Fibroblast of skin of back (primary cell): ENCODE measurements at regions not wholly inside any gene's neighbourhood (a gene's known extent, or its start where the extent isn't known, plus 50 kb on each side); places are given as distances from the start of the nearest gene placed in this dataset.
"Not testable (repeated sequence)": the region's sequence is repeated elsewhere in the genome, so short reads cannot be mapped to it uniquely, and the experiment has no call there.

Experiments used
- DNase-seq: peaks from one replicate; pipeline ENCODE4 v3.0.0-alpha.2; 2013

DNA sequence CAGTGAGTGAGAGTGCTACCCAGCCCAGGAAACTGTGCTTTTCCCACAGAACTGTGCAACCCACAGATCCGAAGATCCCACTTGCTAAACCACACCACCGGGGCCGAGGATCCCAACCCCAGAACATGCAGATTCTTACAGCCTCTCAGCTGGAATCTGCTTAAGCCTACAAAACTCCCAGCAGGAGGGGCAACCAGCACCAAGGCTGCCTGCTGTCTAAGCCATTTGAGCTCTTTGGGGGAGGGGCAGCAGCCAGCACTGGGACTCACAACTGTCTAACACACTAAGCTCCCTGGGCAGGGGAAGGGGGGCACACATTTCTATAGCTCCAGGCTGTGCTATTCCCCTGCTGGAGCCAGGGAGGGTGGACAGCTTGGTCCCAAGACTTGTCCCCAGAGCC, 529.9 kb downstream of the XPNPEP1 start:
- DNase-seq = no peak

DNA sequence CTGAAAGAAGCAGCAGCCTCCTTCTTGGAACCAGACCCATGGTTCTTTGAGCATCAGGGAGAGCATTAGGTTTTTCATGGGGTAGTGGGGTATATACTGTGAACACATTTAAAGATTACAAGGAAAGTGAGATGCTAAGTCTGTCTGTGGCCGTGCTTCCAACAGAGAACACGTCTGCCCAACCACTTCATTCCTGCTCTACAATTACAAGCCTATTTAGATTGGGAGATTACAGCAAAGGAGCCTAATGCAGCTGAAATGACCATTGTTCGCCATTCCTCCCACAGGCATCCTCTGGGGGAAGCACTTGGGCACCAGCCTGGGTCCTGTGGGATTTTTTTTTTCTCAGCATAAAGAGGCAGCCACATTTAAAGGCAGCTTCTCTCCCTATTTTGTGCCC, 536.4 kb downstream of the XPNPEP1 start:
- DNase-seq = no peak

DNA sequence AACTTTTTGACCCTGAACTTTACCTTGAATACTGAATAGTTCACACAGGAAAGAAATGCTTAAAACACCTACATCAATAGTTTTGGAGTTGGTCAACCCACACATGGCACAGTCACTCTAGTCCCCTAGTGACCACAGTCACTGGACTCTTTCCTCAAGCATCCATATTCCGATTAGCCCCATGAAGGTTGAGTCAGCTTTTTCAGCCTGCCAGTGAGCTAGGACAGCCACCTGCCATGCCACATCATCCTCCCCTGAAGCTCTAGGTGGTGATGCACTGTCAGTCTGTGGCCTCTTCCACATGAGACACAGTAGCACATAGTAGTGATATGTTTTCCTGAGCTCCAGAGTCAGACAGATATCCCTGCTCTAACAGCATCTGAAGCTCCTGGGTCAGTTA, 537.2 kb downstream of the XPNPEP1 start:
- DNase-seq = no peak

DNA sequence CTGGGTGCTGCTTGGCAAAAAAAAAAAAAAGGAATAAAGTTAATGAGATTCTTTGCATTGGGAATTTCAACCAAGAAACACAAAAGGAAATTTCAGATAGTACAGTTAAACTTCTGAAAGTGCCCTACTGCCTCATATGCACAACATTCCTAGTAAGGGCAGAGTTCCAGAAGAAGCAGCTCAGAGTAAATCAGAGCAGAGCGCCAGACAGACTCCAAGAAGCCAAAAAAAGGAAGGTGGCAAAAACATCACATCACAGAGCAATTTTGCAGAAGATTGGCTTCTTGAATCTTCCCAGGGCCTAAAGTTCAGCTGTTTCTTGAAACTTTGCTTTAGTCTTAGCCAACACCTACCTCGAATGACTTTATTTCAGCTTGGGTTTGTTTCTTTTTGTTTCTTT, 544.1 kb downstream of the XPNPEP1 start:
- DNase-seq = no peak

DNA sequence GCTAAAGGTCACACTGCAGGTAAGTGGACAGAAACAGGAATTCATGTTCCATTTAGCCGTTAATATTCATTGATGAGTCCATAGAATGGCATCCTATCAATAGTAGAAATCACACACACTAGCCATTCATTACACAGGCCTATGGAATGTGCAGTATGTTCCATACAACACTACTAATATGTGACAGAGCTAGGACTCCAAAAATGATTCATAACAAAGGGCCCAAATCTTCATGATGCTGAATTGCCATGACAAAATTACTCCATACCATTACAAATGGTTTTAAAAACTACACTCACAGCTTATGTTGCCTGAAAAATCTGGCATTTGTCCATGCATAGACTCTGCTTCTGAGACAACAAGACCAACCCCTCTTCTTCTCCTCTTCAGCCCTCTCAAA, 549.1 kb downstream of the XPNPEP1 start:
- DNase-seq = peak; percentile 79

DNA sequence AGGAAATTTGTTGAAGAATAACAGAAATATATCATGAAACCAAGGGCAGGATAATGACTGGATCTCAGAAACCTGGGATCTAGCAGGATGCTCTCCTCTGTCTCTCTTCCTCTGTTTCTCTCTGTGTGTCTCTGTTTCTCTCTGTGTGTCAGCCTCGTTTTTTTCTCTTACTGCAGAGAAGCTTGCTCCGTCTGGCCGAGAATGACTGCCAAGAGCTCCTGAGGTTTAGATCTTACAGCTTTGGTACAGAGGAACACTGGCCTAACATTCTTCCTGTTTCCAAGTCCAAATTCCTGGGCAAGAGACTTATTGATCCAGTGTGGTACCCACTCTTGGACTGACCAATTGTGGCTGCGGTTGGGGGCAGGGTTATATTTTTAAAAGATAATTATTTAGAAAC, 564.0 kb downstream of the XPNPEP1 start:
- DNase-seq = no peak

DNA sequence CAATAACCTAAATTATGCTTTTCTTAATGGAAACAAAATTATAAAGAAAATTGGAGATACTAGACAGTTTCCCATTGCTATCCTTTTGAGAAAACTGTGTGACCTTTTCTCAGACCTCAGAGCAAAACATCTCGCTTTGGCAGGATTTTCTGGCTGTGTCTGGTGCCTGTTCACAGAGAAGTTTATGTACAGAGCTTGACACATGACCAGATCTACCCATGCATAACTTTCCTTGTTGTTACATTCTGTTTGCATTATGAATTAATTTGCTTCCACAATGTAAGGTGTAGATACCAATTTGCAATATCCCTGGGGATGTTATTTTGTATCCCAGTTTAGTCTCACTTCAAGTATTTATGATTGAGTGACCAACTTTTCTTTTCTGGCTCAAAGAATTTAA, 565.0 kb downstream of the XPNPEP1 start:
- DNase-seq = no peak

DNA sequence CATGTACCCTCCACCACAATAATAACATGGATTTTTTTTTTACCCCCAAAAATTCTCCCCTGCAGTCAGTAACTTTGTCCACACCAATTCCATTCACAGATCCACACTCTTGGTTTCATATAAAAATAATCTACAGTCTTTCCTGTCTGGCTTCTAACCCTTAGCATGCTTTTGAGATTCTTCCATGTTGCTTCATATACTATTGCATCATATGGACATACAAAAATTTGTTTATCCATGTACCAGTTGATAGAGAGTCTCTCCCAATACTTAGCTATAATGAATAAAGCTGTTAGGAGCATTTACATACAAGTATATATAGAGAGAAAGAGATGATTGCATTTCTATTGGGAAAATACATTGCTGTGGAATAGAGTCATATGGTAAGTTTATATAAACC, 575.0 kb downstream of the XPNPEP1 start:
- DNase-seq = no peak

DNA sequence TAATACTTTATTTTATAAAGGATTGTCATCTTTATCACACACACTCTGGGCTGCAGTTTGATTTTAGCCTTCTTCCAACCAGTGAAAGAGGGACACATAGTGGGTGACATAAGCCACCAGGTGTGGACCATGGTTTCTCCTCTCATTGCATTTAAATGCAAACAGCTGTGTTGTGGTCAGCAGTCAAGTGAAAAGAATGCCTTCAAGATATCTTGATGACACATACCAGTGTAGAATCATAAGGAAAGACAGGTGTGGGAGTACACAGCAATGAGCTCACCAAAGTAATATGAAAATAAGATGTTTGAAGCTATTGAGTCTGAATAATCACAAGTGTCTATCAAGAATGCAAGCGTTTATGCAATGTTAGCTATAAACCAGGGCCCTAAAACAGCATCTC, 580.0 kb downstream of the XPNPEP1 start:
- DNase-seq = no peak

DNA sequence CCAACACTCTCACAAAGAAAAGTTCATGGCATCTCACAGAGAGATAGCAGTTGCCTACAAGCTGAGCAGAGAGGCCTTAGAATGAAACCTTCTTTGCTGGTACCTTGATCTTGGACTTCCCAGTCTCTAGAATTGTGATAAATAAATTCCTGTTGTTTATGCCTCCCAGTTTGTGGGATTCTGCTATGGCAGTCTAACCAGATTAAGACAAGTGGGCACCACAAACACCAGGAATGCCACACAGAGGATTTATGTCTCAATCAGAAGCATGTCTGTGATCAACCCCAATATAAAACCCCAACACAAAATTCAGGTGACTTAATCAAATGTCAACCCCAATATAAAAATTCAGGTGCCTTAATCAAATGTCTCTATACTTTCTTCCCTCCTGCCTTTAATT, 581.3 kb downstream of the XPNPEP1 start:
- DNase-seq = no peak

DNA sequence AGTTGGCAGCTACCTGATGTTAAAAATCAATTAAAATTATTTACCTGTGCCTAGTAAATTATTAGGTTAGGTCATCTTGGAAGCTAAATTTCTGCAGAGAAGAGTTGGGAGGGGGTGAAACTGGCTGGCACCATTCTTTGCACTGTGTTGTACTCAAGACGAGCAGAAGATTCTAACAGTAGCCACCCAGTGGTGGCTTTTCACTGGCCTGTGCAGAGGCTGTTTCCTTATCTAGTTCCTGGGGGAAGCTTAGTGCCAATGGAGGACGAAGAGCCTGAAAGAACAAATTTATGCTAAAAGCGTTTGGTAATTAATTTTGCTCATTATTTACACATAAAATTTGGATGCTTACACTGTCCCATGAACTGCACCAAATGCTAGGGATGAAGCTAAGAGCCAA, 595.3 kb downstream of the XPNPEP1 start:
- DNase-seq = no peak

DNA sequence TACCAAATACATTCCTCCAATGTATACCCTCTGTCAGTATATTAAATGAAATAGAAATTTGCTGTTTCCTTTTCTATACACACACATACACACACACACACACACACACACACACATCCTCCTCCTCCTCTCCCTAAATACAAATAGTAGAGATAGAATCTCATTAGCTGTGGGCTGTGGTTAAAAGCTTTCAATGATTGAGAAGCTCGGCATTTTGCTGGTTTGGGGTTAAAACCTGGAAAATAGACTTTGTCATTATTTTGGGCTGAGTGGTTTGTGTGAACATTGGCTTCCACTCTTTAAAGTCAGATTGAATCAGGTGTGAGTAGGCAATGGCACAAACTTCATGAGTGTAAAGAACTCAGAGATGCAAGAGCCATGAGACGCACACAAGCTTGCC, 596.0 kb downstream of the XPNPEP1 start:
- DNase-seq = no peak

DNA sequence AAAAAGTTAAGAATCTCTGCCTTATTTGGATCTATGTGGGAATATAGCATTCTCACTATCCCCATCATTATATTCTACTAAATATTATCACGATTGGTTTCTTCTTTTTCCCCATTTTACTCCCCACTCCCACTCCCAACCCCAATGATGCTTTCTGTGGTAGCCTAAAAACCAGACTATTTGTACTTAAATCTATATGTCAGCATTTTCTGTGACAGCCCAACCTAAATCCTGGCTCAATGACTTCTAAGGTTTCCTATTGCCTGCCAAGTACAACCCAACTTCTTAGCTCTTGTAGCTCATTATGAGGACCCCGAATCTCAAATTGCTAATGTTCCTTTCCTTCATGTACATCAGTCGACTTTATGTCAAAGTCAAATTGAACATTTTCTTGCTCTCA, 598.6 kb downstream of the XPNPEP1 start:
- no peak for DNase-seq

DNA sequence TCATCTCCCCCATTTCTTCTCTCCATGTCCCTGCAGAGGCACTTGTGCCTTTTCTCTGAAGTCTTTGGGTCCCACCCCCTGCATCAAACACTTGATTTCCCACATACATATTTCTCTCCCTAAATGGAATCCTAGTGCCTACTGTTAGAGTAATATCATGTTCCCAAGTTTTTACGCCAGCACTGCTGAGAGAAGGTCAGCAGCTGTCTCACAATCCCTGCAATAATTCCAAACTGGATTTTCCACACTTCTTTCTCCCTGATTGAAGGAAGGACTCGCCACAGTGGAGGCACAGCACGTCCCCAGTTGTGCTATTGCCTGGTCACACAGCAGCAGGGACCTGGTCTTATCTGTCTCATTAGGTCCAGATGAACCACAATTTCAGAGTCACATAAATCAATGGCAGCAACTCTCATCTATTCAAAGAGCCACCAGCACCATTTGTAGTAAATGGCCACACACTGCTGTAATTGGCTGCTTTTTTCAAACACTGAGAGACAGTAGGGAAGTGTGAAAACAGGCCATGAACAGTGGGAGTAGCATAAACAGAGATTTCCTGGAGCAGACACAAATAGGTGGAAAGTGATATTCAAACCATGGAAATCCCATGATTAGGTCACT, 605.5 kb downstream of the XPNPEP1 start:
- no peak for DNase-seq

DNA sequence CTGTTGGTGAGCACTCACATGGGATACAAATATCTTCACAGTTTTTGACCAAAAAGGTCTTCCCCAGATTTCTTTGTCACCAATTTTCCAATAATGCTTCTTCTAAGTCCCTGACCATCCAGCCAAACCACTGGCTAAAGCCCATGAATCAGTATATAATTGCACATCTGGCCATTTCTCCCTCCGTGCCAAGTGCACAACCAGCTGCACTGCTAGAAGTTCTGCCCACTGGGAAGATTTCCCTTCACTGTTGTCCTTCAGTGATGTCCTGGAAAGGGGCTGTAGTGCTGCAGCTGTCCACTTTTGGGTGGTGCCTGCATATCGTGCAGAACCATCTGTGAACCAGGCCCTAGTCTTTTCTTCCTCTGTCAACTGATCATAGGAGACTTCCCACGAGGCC, 609.3 kb downstream of the XPNPEP1 start:
- DNase-seq = not testable (repeated sequence)

DNA sequence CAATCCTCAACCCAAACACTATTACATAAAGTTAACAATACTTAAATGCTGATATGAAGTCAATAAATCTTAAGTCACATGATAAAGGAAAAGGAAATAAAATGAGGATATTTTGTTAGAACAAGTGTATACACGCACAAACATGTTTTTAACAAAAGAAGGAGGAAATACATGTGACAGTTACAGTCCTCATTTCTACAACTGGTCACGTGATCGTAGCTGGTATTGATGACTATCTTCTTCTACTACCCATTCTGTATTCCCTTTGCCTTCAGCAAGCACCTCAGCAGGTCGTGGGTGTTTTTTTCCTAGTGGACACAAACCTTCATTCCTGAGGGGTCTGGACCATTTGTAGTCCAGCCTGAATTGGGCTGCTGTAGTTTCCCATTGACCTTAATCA, 610.8 kb downstream of the XPNPEP1 start:
- not testable (repeated sequence) for DNase-seq

DNA sequence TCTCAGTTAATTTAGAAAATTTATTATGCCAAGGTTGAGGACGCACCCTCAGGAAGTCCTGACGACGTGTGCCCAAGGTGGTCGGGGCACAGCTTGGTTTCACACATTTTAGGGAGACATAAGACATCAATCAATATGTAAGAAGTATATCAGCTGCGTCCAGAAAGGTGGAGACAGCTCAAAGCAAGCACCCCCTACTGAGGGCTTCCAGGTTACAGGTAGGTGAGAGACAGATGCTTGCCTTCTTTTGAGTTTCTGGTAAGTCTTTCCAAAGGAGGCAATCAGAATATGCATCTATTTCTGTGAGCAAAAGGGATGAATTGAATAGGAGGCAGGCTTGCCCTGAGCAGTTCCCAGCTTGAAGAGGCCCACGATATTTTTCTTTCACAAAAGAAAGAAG, 614.3 kb downstream of the XPNPEP1 start:
- DNase-seq = no peak

DNA sequence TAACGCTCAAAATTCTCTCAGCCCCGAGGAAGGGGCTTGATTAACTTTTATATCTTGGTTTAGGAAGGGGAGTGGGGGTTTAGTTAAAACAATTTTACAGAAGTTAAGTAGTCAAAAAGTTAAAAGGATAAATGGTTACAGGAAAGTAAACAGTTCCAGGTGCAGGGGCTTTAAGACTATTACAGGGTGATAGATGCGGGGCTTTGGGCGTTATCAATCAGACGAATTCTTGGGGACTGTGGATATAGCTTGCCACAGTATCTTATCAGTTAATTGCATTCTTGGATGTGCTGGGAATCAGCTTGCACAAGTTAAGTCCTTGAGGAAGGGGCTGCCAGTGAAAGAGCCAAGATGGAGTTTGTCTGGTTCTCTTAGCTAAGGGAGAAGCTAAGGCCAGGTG, 616.2 kb downstream of the XPNPEP1 start:
- DNase-seq = not testable (repeated sequence)

DNA sequence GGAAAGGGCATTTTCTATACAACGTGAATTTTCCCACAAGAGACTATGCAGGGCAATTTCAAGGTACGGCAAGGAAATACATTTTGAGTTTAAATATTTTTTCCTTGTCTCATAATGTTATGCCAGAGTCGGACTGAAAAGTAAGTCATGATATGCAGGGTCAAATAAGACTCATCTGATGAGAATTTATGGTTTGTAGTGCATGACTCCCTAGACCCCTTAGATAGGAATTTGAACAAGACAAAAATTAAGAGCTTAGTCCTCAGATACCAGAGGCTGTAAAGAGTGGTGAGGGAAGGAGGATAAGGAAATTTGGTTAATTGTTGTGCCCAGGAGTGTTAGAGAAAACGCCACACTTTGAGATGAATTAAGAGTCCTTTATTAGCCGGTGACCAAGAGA, 616.6 kb downstream of the XPNPEP1 start:
- peak; percentile 4 for DNase-seq

DNA sequence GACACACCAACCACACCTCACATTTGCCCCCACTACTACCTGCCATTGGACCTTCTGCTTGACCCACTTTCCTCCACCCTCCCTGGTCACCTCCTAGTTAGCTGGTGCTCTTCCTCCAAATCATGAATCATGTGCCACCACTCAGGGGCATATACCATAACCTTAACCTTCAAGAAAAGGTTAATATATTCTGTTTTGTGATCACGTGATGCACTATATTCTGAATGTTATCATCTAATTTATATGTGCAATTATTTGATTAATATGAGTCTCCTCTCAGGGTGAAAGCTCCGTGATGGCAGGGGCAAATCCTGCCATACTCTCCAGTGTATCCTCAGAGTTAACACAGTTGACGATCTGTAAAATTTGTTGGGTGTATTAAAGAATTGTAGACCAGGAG, 635.5 kb downstream of the XPNPEP1 start:
- DNase-seq = no peak

DNA sequence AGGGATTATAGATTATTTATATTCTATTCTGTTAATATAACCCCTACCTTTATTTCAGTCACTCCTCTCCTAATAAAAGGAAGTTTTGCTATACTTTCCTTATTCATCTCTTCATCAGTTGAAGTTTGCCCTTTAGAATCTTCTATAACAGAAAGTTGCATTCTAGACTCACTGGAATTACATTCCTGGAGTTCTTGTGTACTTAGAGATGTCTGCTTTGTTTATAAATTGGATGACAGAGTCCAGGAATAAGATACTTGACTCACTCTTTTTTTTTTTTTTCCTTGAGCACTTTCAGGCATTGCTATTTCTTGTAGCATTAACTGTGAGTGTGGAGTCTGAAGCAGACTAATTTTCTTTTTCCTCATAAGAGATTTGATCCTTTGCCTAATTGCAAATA, 640.8 kb downstream of the XPNPEP1 start:
- peak; percentile 81 for DNase-seq

DNA sequence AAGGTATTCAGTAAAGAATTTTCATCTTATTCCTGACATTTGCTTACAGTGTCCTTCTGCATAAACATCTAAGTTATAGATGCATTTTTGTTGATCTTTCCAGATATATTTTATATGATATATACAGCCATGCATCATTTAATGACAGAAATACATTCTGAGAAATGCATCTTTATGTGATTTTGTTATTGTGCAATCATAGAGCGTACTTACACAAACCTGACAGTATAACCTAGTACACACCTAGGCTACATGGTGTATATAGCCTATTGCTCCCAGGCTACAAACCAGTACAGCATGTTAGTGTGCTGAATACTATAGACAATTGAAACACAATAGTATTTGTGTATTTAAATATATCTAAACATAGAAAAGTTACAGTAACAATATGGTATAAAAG, 642.0 kb downstream of the XPNPEP1 start:
- no peak for DNase-seq

DNA sequence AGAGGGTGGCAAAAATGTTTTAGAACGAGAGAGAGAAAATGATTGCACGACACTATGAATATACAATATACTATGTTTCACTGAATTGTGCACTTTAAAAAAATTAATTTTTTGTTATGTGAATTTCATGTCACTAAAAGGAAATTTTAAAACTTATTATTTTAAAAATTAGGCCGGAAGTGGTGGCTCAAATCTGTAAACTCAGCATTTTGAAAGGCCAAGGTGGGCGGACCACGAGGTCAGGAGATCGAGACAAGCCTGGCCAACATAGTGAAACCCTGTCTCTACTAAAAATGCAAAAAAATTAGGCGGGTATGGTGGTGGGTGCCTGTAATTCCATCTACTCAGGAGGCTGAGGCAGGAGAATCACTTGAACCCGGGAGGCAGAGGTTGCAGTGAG, 642.5 kb downstream of the XPNPEP1 start:
- no peak for DNase-seq

DNA sequence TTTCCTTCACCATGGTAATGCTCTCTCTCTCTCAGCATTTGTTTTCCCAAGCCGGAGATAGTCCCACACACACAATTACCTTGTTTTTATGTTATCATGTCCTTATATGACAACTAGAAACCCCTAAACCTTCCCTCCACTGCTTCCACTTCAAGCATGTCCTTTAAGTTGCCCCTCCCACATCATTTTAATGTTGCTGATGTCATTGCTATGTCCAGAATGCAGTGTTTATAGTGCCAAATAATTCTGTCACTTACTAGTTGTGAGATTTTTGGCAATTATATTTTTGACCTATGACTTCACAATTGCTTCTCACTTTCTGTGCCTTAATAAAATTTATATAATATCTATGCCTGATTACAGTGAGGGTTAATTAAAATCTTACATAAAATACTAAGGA, 645.9 kb downstream of the XPNPEP1 start:
- peak; percentile 19 for DNase-seq

DNA sequence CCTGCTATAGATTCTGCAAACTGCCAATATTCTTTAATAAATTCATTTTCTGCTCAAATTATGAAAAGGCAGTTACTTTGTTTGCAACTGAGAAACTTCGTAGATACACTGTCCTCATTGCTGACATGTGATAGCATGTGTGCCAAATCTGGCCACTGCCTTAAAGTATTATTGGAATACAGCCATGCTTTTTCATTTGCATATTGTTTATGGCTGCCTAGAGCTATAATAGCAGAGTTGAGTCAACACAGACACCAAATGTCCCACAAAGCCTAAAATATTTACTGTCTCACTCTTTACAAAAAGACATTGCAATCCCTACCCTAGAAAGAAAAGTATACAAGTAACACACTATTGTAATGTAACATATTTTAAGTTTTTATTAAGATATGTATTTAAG, 647.4 kb downstream of the XPNPEP1 start:
- no peak for DNase-seq

DNA sequence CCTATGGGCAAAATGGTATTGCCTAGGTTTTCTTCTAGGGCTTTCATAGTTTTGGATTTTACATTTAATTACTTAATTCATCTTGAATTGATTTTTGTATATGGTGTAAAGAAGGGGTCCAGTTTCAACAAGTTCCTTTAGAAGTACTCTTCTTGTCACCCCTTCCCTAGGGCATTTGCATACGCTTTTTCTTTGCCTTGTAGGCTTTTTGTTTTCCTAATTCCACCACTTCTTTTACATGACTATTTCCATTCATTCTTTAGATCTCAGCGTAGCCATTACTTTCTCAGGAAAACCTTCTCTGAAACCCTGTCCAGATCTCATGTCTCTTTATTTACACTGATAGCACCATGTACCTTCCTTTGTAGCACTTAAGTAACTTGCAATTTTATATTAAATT, 648.6 kb downstream of the XPNPEP1 start:
- DNase-seq = no peak
